Peyer's patch (tissue), 4 donors: ENCODE measurements at regions not wholly inside any gene's neighbourhood (a gene's known extent, or its start where the extent isn't known, plus 50 kb on each side); places are given as distances from the start of the nearest gene placed in this dataset.

Source experiments
- DNase-seq, 3 donors: peaks; one replicate each; pipeline ENCODE4 v3.0.0-alpha.2; 2017 to 2019
- H3K27ac ChIP-seq, 4 donors: fragments of 200-600 bp; sonication (generic); one replicate each; pipeline ENCODE4 v1.5.1; 2016 to 2019
- H3K27me3 ChIP-seq, 2 donors: fragments of 200-600 bp; sonication (generic); one replicate each; pipeline ENCODE4 v1.5.1; 2019
- H3K36me3 ChIP-seq, 3 donors: fragments of 200-600 bp; sonication (generic); one replicate each; pipeline ENCODE4 v1.5.1; 2016 to 2019
- H3K4me1 ChIP-seq, 4 donors: fragments of 200-600 bp; sonication (generic); one replicate each; pipeline ENCODE4 v1.5.1; 2016 to 2019
- H3K4me3 ChIP-seq, 4 donors: fragments of 200-600 bp; sonication (generic); 1 replicate in 3 of 4; 2 replicates in 1 of 4; pipeline ENCODE4 v1.5.1; 2016 to 2019; ENCODE audit warnings: mild to moderate bottlenecking in 1 of 4
- H3K9me3 ChIP-seq, 4 donors: fragments of 200-600 bp; sonication (generic); one replicate each; pipeline ENCODE4 v1.5.1; 2016 to 2019; ENCODE audit warnings: mild to moderate bottlenecking in 1 of 4
- CTCF ChIP-seq, 6 experiments: fragments of 450-650 bp in 4 of 6; fragments of 200-600 bp in 2 of 6; sonication (generic) in 1 of 6; IDR thresholded peaks; one replicate each; pipeline ENCODE4 v1.5.1; 2017 to 2019; ENCODE audit warnings: antibody characterized with exemption in 6 of 6, mild to moderate bottlenecking in 3 of 6, moderate library complexity in 1 of 6
- POLR2A ChIP-seq, 2 donors: fragments of 450-650 bp; IDR thresholded peaks; one replicate each; pipeline ENCODE4 v1.5.1; 2017; ENCODE audit warnings: antibody characterized with exemption in 2 of 2, mild to moderate bottlenecking in 2 of 2, moderate library complexity in 2 of 2

- TF ChIP-seq POLR2A (IDR thresholded peaks at IDR 0.05) = no peak
- no peak for TF ChIP-seq CTCF (IDR thresholded peaks at IDR 0.05)
- H3K4me3 ChIP-seq = no peak overlapping the region
- H3K27me3 ChIP-seq = no peaks in the 10 kb centered on the region
- H3K9me3 ChIP-seq = no peaks in the 10 kb centered on the region
- H3K27ac ChIP-seq = no peak overlapping the region
- H3K4me1 ChIP-seq = no peaks in the 10 kb centered on the region
- H3K36me3 ChIP-seq = no peaks in the 10 kb centered on the region
- DNase-seq = no peak
These were observed 466.0 kb upstream of the ARRDC3 start for GRCh38 chr5:91849069-91849468.

- H3K9me3 ChIP-seq = no peaks in the 10 kb centered on the region
- no peaks in the 10 kb centered on the region for H3K36me3 ChIP-seq
- H3K27me3 ChIP-seq = no peaks in the 10 kb centered on the region
- no peak for TF ChIP-seq CTCF (IDR thresholded peaks at IDR 0.05)
- no peak for TF ChIP-seq POLR2A (IDR thresholded peaks at IDR 0.05)
- no peak overlapping the region for H3K4me3 ChIP-seq
- no peaks in the 10 kb centered on the region for H3K4me1 ChIP-seq
- DNase-seq = no peak
- H3K27ac ChIP-seq = no peak overlapping the region
These were observed 465.3 kb upstream of the ARRDC3 start for GRCh38 chr5:91848453-91848852.

- H3K27ac ChIP-seq = no peak overlapping the region
- no peaks in the 10 kb centered on the region for H3K27me3 ChIP-seq
- DNase-seq = no peak
- H3K4me1 ChIP-seq = no peaks in the 10 kb centered on the region
- no peak overlapping the region for H3K4me3 ChIP-seq
- no peaks in the 10 kb centered on the region for H3K9me3 ChIP-seq
- TF ChIP-seq CTCF (IDR thresholded peaks at IDR 0.05) (no peak), POLR2A (IDR thresholded peaks at IDR 0.05) (no peak)
- no peaks in the 10 kb centered on the region for H3K36me3 ChIP-seq
These were observed 458.3 kb upstream of the ARRDC3 start for GRCh38 chr5:91841423-91841822.

GRCh38 chr5:91840412-91840811, 457.3 kb upstream of the ARRDC3 start:
- no peak overlapping the region for H3K4me3 ChIP-seq
- TF ChIP-seq CTCF (IDR thresholded peaks at IDR 0.05) (no peak), POLR2A (IDR thresholded peaks at IDR 0.05) (no peak)
- H3K27me3 ChIP-seq = no peaks in the 10 kb centered on the region
- no peaks in the 10 kb centered on the region for H3K9me3 ChIP-seq
- no peaks in the 10 kb centered on the region for H3K36me3 ChIP-seq
- no peaks in the 10 kb centered on the region for H3K4me1 ChIP-seq
- DNase-seq = no peak
- H3K27ac ChIP-seq = no peak overlapping the region

GRCh38 chr5:91839721-91840120, 456.6 kb upstream of the ARRDC3 start:
- no peaks in the 10 kb centered on the region for H3K27me3 ChIP-seq
- no peaks in the 10 kb centered on the region for H3K4me1 ChIP-seq
- TF ChIP-seq CTCF (IDR thresholded peaks at IDR 0.05) (no peak), POLR2A (IDR thresholded peaks at IDR 0.05) (no peak)
- no peak overlapping the region for H3K27ac ChIP-seq
- no peaks in the 10 kb centered on the region for H3K36me3 ChIP-seq
- no peak for DNase-seq
- no peak overlapping the region for H3K4me3 ChIP-seq
- no peaks in the 10 kb centered on the region for H3K9me3 ChIP-seq

- TF ChIP-seq POLR2A (IDR thresholded peaks at IDR 0.05) (no peak), CTCF (IDR thresholded peaks at IDR 0.05) (no peak)
- DNase-seq = no peak
- Histone ChIP-seq H3K27ac (no peak overlapping the region), H3K9me3 (no peaks in the 10 kb centered on the region), H3K4me3 (no peak overlapping the region), H3K36me3 (no peaks in the 10 kb centered on the region), H3K27me3 (no peaks in the 10 kb centered on the region), H3K4me1 (no peaks in the 10 kb centered on the region)
These were observed 456.1 kb upstream of the ARRDC3 start for GRCh38 chr5:91839233-91839632.
